ENCODE measurements at regions not wholly inside any gene's neighbourhood (a gene's known extent, or its start where the extent isn't known, plus 50 kb on each side); places are given as distances from the start of the nearest gene placed in this dataset.

- no peak for DNase-seq (ENCODE audit: low read depth)
Measured at GRCh38 chr4:124276461-124276860, 436.1 kb downstream of the ANKRD50 start.

- DNase-seq (ENCODE audit: low read depth) = no peak
Measured at GRCh38 chr4:124277691-124278090, 434.8 kb downstream of the ANKRD50 start.

- DNase-seq (ENCODE audit: low read depth) = peak; percentile 77
Measured at GRCh38 chr4:124278477-124278876, 434.1 kb downstream of the ANKRD50 start.

GRCh38 chr4:124279741-124280140, 432.8 kb downstream of the ANKRD50 start:
- DNase-seq (ENCODE audit: low read depth) = no peak

- DNase-seq (ENCODE audit: low read depth) = no peak
Measured at GRCh38 chr4:124282301-124282898, 430.1 kb downstream of the ANKRD50 start.

GRCh38 chr4:124288706-124289486, 423.6 kb downstream of the ANKRD50 start:
- no peak for DNase-seq (ENCODE audit: low read depth)

GRCh38 chr4:124290678-124291077, 421.9 kb downstream of the ANKRD50 start:
- DNase-seq (ENCODE audit: low read depth) = peak; percentile 4

- no peak for DNase-seq (ENCODE audit: low read depth)
Measured at GRCh38 chr4:124295413-124295812, 417.1 kb downstream of the ANKRD50 start.

GRCh38 chr4:124304941-124305340, 407.6 kb downstream of the ANKRD50 start:
- no peak for DNase-seq (ENCODE audit: low read depth)

GRCh38 chr4:124306352-124306751, 406.2 kb downstream of the ANKRD50 start:
- no peak for DNase-seq (ENCODE audit: low read depth)

GRCh38 chr4:124307143-124307542, 405.4 kb downstream of the ANKRD50 start:
- DNase-seq (ENCODE audit: low read depth) = no peak

GRCh38 chr4:124318292-124318691, 394.2 kb downstream of the ANKRD50 start:
- no peak for DNase-seq (ENCODE audit: low read depth)

- DNase-seq (ENCODE audit: low read depth) = no peak
Measured at GRCh38 chr4:124321364-124321763, 391.2 kb downstream of the ANKRD50 start.

- peak; percentile 25 for DNase-seq (ENCODE audit: low read depth)
Measured at GRCh38 chr4:124322234-124323065, 390.1 kb downstream of the ANKRD50 start.

- no peak for DNase-seq (ENCODE audit: low read depth)
Measured at GRCh38 chr4:124325690-124326089, 386.8 kb downstream of the ANKRD50 start.

- no peak for DNase-seq (ENCODE audit: low read depth)
Measured at GRCh38 chr4:124329134-124329533, 383.4 kb downstream of the ANKRD50 start.

GRCh38 chr4:124330045-124330444, 382.5 kb downstream of the ANKRD50 start:
- no peak for DNase-seq (ENCODE audit: low read depth)

GRCh38 chr4:124331781-124332180, 380.8 kb downstream of the ANKRD50 start:
- DNase-seq (ENCODE audit: low read depth) = no peak

- DNase-seq (ENCODE audit: low read depth) = no peak
Measured at GRCh38 chr4:124333466-124333865, 379.1 kb downstream of the ANKRD50 start.

- DNase-seq (ENCODE audit: low read depth) = peak; percentile 62
Measured at GRCh38 chr4:124334119-124334518, 378.4 kb downstream of the ANKRD50 start.

GRCh38 chr4:124337874-124338273, 374.7 kb downstream of the ANKRD50 start:
- DNase-seq (ENCODE audit: low read depth) = no peak

- DNase-seq (ENCODE audit: low read depth) = no peak
Measured at GRCh38 chr4:124343661-124344171, 368.8 kb downstream of the ANKRD50 start.
